GM23338 (cell line): ENCODE measurements at regions not wholly inside any gene's neighbourhood (a gene's known extent, or its start where the extent isn't known, plus 50 kb on each side); places are given as distances from the start of the nearest gene placed in this dataset.

Experiments
- ATAC-seq: fragments of 200-7000 bp; cut with Tn5 transposase; 3 replicates; pipeline ENCODE4 v1.9.1; 2020
- DNase-seq: peaks from one replicate; pipeline ENCODE4 v3.0.0-alpha.2; 2015; ENCODE audit warnings: low spot score
- H2AFZ ChIP-seq: fragments of 200-600 bp; sonication (generic); 2 replicates; pipeline ENCODE4 v1.8.0; 2016; ENCODE audit warnings: antibody characterized with exemption, mild to moderate bottlenecking, moderate library complexity
- H3F3A ChIP-seq: fragments of 200-600 bp; sonication (generic); replicated peaks from 2 replicates; pipeline ENCODE4 v1.8.0; 2017; ENCODE audit warnings: antibody characterized with exemption, mixed run types, low read depth
- H3K27ac ChIP-seq: fragments of 200-600 bp; sonication (generic); 2 replicates; pipeline ENCODE4 v1.6.1; 2016; ENCODE audit warnings: low read depth
- H3K27me3 ChIP-seq: fragments of 200-600 bp; sonication (generic); 2 replicates; pipeline ENCODE4 v1.8.0; 2016; ENCODE audit warnings: mild to moderate bottlenecking, mixed run types, moderate library complexity; ENCODE audit not compliant: insufficient read depth
- H3K36me3 ChIP-seq: fragments of 200-600 bp; sonication (generic); 2 replicates; pipeline ENCODE4 v1.8.0; 2016; ENCODE audit warnings: mild to moderate bottlenecking; ENCODE audit not compliant: insufficient read depth
- H3K4me1 ChIP-seq: fragments of 200-600 bp; sonication (generic); 2 replicates; pipeline ENCODE4 v1.8.0; 2016; ENCODE audit warnings: mild to moderate bottlenecking, moderate library complexity; ENCODE audit not compliant: insufficient read depth
- H3K4me2 ChIP-seq: fragments of 200-600 bp; sonication (generic); 2 replicates; pipeline ENCODE4 v1.7.1; 2017; ENCODE audit warnings: mixed run types
- H3K4me3 ChIP-seq: fragments of 200-600 bp; sonication (generic); 2 replicates; pipeline ENCODE4 v1.6.1; 2016; ENCODE audit warnings: mixed run types
- H3K79me2 ChIP-seq: fragments of 200-600 bp; sonication (generic); replicated peaks from 2 replicates; pipeline ENCODE4 v1.8.0; 2017; ENCODE audit warnings: mild to moderate bottlenecking; ENCODE audit not compliant: insufficient read depth
- H3K9me2 ChIP-seq: fragments of 200-600 bp; sonication (generic); 2 replicates; pipeline ENCODE4 v1.8.0; 2017; ENCODE audit not compliant: insufficient read depth
- H4K20me1 ChIP-seq: fragments of 200-600 bp; sonication (generic); replicated peaks from 2 replicates; pipeline ENCODE4 v1.8.0; 2017; ENCODE audit warnings: mild to moderate bottlenecking; ENCODE audit not compliant: insufficient read depth
- H3K27ac Mint-ChIP-seq: 2 replicates; pipeline ENCODE4 v1.8.0; 2020; ENCODE audit warnings: inconsistent platforms, mild to moderate bottlenecking, moderate library complexity, mixed read lengths
- H3K27me3 Mint-ChIP-seq: 3 replicates; pipeline ENCODE4 v1.8.0; 2022; ENCODE audit warnings: low read depth, mild to moderate bottlenecking, moderate library complexity, mixed read lengths, inconsistent platforms; ENCODE audit not compliant: insufficient read depth, poor library complexity
- H3K36me3 Mint-ChIP-seq: 3 replicates; pipeline ENCODE4 v1.8.0; 2021; ENCODE audit warnings: low read depth, mild to moderate bottlenecking, inconsistent platforms, moderate library complexity, mixed read lengths
- H3K4me1 Mint-ChIP-seq: 3 replicates; pipeline ENCODE4 v1.8.0; 2020; ENCODE audit warnings: mild to moderate bottlenecking, inconsistent platforms, mixed read lengths
- H3K4me3 Mint-ChIP-seq: 3 replicates; pipeline ENCODE4 v1.8.0; 2021; ENCODE audit warnings: moderate library complexity, mild to moderate bottlenecking, inconsistent platforms, mixed read lengths
- H3K9me3 Mint-ChIP-seq: 3 replicates; pipeline ENCODE4 v1.8.0; 2020; ENCODE audit warnings: moderate library complexity, mild to moderate bottlenecking, inconsistent platforms, mixed read lengths
- CREB1 ChIP-seq: fragments of 250-450 bp; sonication (Bioruptor Pico); IDR thresholded peaks from 2 replicates; pipeline ENCODE4 v1.5.0; 2020; ENCODE audit warnings: low read depth, mild to moderate bottlenecking, moderate library complexity
- EZH2 ChIP-seq: fragments of 200-600 bp; sonication (generic); IDR thresholded peaks from one replicate; pipeline ENCODE4 v1.8.0; 2017; ENCODE audit warnings: antibody characterized with exemption, mild to moderate bottlenecking, low read depth; ENCODE audit not compliant: unreplicated experiment
- EZH2phosphoT487 ChIP-seq: fragments of 200-600 bp; sonication (generic); IDR thresholded peaks from one replicate; pipeline ENCODE4 v1.8.1; 2018; ENCODE audit warnings: antibody characterized with exemption; ENCODE audit not compliant: unreplicated experiment
- JUNB ChIP-seq: IDR thresholded peaks from one replicate; pipeline ENCODE4 v1.6.1; 2016; ENCODE audit warnings: antibody characterized with exemption; ENCODE audit not compliant: unreplicated experiment
- NANOG ChIP-seq: IDR thresholded peaks from 2 replicates; pipeline ENCODE4 v1.6.1; 2016; ENCODE audit warnings: antibody characterized with exemption, borderline replicate concordance
- POLR2AphosphoS5 ChIP-seq: IDR thresholded peaks from 2 replicates; pipeline ENCODE4 v1.6.1; 2016; ENCODE audit warnings: antibody characterized with exemption, low read depth
- STAT1 ChIP-seq: IDR thresholded peaks from one replicate; pipeline ENCODE4 v1.6.1; 2016; ENCODE audit warnings: antibody characterized with exemption; ENCODE audit not compliant: unreplicated experiment
- ZNF114 ChIP-seq: fragments of 250-450 bp; sonication (Bioruptor Pico); IDR thresholded peaks from 2 replicates; pipeline ENCODE4 v1.5.0; 2020; ENCODE audit warnings: mild to moderate bottlenecking, moderate library complexity
- ZNF331 ChIP-seq: fragments of 250-450 bp; sonication (Bioruptor Pico); IDR thresholded peaks from 2 replicates; pipeline ENCODE4 v1.5.0; 2020; ENCODE audit warnings: low read depth, mild to moderate bottlenecking, moderate library complexity
- TF ChIP-seq, protein P1 (sequence below), 2 experiments: fragments of 200-600 bp in 1 of 2; sonication (generic) in 1 of 2; conservative IDR thresholded peaks; 2 replicates each; pipeline versions ENCODE4 v1.5.1 to v1.6.1; 2016 to 2017; ENCODE audit warnings: antibody characterized with exemption in 2 of 2, low read depth in 2 of 2, mild to moderate bottlenecking in 2 of 2, moderate library complexity in 1 of 2
- TF ChIP-seq, protein P2 (sequence below): IDR thresholded peaks from one replicate; pipeline ENCODE4 v1.6.1; 2018; ENCODE audit warnings: antibody characterized with exemption; ENCODE audit not compliant: unreplicated experiment
- TF ChIP-seq, protein P3 (sequence below): IDR thresholded peaks from 2 replicates; pipeline ENCODE4 v1.6.1; 2016; ENCODE audit warnings: antibody characterized with exemption
- TF ChIP-seq, protein P4 (sequence below): fragments of 250-450 bp; sonication (Bioruptor Pico); IDR thresholded peaks from 2 replicates; pipeline ENCODE4 v1.5.0; 2020; ENCODE audit warnings: mild to moderate bottlenecking, moderate library complexity

DNA sequence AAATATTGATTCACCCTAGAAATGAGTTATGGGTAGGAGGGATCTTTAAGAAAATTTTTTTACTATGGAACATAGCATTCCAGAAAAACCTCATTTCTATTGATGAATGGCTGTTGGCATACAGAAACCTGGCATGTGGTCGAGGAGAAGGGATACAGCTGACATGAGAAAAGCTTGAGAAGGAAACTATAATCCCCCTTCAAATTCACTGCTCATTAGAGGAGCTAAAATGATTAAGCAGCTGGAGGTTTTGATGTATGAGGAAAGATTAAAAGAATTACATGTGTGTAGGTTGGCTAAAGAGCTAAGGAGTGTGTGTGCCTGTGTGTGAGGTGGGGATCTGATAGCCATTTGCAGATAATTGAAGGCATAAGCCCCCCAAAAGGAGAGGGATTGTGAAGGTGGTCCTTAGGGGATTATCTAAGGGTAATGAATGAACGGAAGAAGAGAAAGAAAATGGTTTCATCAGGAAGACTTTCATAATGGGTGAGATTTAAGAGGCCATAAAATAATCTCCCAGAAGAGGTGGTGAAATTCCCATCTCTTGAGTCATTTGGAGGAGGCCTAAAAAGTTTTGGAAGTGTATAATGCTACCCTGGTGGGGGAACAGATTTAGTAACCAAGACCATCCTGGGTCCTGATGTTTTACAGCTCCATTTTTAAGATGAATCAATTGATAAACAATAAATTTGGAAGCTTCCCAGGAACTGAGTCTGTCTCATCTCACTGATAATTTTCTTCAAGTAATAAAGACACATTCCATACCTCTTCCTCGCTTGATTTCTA, 272.0 kb upstream of the HAND2 start:
- H3K27ac Mint-ChIP-seq = no peak overlapping the region
- H3K27me3 Mint-ChIP-seq = peaks cover 8% of the 10 kb centered on the region
- no peaks in the 10 kb centered on the region for H3K9me3 Mint-ChIP-seq
- Histone ChIP-seq H3K4me1 (no peaks in the 10 kb centered on the region), H3K79me2 (no peaks in the 10 kb centered on the region), H3K4me3 (no peak overlapping the region), H3K27me3 (no peaks in the 10 kb centered on the region), H3K4me2 (no peak overlapping the region), H2AFZ (no peak overlapping the region), H3K36me3 (no peaks in the 10 kb centered on the region), H3K27ac (no peak overlapping the region), H3K9me2 (no peaks in the 10 kb centered on the region), H4K20me1 (no peaks in the 10 kb centered on the region), H3F3A (no peaks in the 10 kb centered on the region)
- peaks cover 6% of the 10 kb centered on the region; the same call in 2 of the 3 replicates for H3K4me1 Mint-ChIP-seq
- no peak for ATAC-seq
- H3K4me3 Mint-ChIP-seq = no peak overlapping the region
- no peak for DNase-seq
- H3K36me3 Mint-ChIP-seq = no peaks in the 10 kb centered on the region
- no peak for TF ChIP-seq EZH2phosphoT487
- TF ChIP-seq, protein P1, sequence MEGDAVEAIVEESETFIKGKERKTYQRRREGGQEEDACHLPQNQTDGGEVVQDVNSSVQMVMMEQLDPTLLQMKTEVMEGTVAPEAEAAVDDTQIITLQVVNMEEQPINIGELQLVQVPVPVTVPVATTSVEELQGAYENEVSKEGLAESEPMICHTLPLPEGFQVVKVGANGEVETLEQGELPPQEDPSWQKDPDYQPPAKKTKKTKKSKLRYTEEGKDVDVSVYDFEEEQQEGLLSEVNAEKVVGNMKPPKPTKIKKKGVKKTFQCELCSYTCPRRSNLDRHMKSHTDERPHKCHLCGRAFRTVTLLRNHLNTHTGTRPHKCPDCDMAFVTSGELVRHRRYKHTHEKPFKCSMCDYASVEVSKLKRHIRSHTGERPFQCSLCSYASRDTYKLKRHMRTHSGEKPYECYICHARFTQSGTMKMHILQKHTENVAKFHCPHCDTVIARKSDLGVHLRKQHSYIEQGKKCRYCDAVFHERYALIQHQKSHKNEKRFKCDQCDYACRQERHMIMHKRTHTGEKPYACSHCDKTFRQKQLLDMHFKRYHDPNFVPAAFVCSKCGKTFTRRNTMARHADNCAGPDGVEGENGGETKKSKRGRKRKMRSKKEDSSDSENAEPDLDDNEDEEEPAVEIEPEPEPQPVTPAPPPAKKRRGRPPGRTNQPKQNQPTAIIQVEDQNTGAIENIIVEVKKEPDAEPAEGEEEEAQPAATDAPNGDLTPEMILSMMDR (conservative IDR thresholded peaks at IDR 0.05; ENCODE audit: low read depth in 2 of 2) = no peak
- TF ChIP-seq, protein P2, sequence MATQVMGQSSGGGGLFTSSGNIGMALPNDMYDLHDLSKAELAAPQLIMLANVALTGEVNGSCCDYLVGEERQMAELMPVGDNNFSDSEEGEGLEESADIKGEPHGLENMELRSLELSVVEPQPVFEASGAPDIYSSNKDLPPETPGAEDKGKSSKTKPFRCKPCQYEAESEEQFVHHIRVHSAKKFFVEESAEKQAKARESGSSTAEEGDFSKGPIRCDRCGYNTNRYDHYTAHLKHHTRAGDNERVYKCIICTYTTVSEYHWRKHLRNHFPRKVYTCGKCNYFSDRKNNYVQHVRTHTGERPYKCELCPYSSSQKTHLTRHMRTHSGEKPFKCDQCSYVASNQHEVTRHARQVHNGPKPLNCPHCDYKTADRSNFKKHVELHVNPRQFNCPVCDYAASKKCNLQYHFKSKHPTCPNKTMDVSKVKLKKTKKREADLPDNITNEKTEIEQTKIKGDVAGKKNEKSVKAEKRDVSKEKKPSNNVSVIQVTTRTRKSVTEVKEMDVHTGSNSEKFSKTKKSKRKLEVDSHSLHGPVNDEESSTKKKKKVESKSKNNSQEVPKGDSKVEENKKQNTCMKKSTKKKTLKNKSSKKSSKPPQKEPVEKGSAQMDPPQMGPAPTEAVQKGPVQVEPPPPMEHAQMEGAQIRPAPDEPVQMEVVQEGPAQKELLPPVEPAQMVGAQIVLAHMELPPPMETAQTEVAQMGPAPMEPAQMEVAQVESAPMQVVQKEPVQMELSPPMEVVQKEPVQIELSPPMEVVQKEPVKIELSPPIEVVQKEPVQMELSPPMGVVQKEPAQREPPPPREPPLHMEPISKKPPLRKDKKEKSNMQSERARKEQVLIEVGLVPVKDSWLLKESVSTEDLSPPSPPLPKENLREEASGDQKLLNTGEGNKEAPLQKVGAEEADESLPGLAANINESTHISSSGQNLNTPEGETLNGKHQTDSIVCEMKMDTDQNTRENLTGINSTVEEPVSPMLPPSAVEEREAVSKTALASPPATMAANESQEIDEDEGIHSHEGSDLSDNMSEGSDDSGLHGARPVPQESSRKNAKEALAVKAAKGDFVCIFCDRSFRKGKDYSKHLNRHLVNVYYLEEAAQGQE = no peak
- no peak for TF ChIP-seq JUNB
- no peak for TF ChIP-seq NANOG
- no peak for TF ChIP-seq CREB1
- no peak for TF ChIP-seq POLR2AphosphoS5
- TF ChIP-seq ZNF331 (CRISPR knock-in tag) = no peak
- TF ChIP-seq STAT1 = no peak
- no peak for TF ChIP-seq ZNF114 (CRISPR knock-in tag)
- TF ChIP-seq, protein P3, sequence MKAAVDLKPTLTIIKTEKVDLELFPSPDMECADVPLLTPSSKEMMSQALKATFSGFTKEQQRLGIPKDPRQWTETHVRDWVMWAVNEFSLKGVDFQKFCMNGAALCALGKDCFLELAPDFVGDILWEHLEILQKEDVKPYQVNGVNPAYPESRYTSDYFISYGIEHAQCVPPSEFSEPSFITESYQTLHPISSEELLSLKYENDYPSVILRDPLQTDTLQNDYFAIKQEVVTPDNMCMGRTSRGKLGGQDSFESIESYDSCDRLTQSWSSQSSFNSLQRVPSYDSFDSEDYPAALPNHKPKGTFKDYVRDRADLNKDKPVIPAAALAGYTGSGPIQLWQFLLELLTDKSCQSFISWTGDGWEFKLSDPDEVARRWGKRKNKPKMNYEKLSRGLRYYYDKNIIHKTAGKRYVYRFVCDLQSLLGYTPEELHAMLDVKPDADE = no peak
- no peak for TF ChIP-seq EZH2
- TF ChIP-seq, protein P4, sequence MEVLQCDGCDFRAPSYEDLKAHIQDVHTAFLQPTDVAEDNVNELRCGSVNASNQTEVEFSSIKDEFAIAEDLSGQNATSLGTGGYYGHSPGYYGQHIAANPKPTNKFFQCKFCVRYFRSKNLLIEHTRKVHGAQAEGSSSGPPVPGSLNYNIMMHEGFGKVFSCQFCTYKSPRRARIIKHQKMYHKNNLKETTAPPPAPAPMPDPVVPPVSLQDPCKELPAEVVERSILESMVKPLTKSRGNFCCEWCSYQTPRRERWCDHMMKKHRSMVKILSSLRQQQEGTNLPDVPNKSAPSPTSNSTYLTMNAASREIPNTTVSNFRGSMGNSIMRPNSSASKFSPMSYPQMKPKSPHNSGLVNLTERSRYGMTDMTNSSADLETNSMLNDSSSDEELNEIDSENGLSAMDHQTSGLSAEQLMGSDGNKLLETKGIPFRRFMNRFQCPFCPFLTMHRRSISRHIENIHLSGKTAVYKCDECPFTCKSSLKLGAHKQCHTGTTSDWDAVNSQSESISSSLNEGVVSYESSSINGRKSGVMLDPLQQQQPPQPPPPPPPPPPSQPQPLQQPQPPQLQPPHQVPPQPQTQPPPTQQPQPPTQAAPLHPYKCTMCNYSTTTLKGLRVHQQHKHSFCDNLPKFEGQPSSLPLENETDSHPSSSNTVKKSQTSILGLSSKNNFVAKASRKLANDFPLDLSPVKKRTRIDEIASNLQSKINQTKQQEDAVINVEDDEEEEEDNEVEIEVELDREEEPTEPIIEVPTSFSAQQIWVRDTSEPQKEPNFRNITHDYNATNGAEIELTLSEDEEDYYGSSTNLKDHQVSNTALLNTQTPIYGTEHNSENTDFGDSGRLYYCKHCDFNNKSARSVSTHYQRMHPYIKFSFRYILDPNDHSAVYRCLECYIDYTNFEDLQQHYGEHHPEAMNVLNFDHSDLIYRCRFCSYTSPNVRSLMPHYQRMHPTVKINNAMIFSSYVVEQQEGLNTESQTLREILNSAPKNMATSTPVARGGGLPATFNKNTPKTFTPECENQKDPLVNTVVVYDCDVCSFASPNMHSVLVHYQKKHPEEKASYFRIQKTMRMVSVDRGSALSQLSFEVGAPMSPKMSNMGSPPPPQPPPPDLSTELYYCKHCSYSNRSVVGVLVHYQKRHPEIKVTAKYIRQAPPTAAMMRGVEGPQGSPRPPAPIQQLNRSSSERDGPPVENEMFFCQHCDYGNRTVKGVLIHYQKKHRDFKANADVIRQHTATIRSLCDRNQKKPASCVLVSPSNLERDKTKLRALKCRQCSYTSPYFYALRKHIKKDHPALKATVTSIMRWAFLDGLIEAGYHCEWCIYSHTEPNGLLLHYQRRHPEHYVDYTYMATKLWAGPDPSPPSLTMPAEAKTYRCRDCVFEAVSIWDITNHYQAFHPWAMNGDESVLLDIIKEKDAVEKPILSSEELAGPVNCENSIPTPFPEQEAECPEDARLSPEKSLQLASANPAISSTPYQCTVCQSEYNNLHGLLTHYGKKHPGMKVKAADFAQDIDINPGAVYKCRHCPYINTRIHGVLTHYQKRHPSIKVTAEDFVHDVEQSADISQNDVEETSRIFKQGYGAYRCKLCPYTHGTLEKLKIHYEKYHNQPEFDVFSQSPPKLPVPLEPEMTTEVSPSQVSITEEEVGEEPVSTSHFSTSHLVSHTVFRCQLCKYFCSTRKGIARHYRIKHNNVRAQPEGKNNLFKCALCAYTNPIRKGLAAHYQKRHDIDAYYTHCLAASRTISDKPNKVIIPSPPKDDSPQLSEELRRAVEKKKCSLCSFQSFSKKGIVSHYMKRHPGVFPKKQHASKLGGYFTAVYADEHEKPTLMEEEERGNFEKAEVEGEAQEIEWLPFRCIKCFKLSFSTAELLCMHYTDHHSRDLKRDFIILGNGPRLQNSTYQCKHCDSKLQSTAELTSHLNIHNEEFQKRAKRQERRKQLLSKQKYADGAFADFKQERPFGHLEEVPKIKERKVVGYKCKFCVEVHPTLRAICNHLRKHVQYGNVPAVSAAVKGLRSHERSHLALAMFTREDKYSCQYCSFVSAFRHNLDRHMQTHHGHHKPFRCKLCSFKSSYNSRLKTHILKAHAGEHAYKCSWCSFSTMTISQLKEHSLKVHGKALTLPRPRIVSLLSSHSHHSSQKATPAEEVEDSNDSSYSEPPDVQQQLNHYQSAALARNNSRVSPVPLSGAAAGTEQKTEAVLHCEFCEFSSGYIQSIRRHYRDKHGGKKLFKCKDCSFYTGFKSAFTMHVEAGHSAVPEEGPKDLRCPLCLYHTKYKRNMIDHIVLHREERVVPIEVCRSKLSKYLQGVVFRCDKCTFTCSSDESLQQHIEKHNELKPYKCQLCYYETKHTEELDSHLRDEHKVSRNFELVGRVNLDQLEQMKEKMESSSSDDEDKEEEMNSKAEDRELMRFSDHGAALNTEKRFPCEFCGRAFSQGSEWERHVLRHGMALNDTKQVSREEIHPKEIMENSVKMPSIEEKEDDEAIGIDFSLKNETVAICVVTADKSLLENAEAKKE (CRISPR knock-in tag) = no peak
